Embryonic facial prominence (tissue), 1 donor: ENCODE measurements at regions not wholly inside any gene's neighbourhood (a gene's known extent, or its start where the extent isn't known, plus 50 kb on each side); places are given as distances from the start of the nearest gene placed in this dataset.
"Not testable (repeated sequence)": the region's sequence is repeated elsewhere in the genome, so short reads cannot be mapped to it uniquely, and the experiment has no call there.

Experiments
- DNase-seq: peaks from one replicate; pipeline ENCODE4 v3.0.0-alpha.2; 2016; ENCODE audit errors: extremely low spot score

GRCh38 chr13:61138857-61139256 lies 276.8 kb downstream of the PCDH20 start:
- no peak for DNase-seq

DNA sequence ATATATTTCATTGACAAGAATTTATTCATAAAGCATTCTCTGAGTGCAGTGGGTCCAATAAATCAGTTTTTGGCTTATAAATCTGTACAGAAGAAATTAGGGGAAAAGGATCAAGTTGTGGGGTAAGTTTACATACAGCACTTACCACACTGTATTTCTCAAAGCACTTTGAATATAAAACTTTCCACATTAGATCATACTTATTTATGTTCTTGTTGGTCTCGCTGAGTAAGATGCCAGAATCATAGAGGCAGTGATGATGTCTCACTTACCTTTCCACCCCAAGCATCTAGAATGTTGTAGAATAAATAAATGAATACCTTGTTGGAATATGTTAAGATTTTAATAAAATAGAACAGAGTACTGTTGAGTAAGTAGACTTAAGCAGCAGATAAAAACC lies 279.1 kb downstream of the PCDH20 start:
- no peak for DNase-seq

DNA sequence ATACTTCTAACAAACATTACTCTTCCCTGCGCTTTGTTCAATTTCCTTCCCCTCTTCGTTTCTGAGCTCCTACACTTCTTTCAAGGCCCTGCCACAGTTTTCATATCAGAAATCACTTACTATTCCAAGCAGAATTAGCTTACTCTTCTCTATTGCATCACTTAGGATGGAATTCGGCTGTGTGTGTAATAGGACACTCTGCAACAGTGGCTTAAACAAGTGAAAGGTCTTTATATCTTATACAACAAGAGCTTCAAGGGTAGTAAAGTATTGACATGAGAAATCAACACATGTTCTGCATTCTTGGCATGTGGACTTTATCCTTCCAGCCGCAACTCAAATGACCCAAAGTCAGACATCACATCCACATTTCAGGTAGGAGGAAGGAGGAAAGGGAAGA lies 279.6 kb downstream of the PCDH20 start:
- no peak for DNase-seq

GRCh38 chr13:61135583-61135982 lies 280.1 kb downstream of the PCDH20 start:
- DNase-seq: no peak

DNA sequence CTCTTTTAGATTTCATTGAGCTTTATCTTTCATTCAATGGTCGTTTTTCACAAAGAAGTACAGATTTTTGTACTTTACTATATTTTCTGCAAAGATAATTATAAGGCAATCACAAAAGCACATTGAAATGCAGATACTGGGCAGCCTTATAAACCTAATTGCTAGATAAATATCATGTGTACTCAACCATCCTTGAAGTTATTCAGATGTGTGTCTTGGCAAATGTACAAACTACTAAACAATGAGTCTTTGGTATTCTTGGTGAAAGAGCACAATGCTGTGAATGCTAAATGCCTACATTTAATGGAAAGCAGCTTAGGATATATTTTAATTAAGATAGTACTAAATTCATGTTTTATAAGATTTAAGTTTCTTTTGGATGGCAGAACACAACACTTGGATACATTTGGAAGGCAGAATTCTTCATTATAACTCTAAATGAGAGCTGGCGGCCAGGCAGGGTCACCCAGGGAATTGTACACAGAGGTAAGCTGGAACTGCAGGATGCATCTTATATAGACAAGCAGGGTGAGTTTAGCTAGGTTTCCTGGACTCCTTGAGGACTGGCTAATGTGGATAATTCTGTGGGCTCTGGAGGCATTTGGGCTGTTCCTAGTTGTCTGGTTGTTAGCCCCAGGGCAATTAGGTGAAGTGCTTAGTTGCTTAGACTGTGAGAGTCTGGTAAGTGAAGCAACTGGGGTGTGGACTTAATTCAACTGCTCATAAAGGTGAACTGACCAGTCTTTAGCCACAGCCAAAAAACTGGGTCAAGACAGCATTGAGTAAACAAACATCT lies 286.6 kb downstream of the PCDH20 start:
- no peak for DNase-seq

DNA sequence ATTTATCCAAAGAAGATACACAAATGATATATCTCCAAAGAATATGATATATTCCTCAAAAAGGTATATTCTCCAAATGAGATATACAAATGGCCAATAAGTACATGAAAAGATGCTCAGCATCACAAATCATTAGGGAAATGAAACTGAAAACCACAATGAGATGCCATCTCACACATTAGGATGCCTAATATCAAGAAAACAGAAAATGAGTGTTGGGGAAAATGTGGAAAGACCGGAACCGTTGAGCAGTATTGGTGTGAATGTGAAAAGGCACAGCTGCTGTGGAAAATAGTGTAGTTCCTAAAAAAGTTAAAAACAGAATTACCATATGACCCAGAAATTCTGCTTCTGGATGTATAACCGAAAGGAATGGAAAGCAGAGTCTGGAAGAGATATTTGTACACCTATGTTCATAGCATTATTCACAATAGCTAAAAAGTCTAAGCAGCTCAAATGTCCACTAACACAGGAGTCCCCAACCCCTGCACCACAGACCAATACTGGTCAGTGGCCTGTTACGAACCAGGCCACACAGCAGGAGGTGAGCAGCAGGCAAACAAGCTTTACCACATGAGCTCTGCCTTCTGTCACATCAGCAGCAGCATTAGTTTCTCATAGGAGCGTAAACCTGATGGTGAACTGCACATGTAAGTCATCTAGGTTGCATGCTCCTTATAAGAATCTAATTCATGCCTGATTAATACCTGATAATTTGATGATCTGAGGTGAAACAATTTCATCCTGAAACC lies 291.9 kb downstream of the PCDH20 start:
- no peak for DNase-seq

DNA sequence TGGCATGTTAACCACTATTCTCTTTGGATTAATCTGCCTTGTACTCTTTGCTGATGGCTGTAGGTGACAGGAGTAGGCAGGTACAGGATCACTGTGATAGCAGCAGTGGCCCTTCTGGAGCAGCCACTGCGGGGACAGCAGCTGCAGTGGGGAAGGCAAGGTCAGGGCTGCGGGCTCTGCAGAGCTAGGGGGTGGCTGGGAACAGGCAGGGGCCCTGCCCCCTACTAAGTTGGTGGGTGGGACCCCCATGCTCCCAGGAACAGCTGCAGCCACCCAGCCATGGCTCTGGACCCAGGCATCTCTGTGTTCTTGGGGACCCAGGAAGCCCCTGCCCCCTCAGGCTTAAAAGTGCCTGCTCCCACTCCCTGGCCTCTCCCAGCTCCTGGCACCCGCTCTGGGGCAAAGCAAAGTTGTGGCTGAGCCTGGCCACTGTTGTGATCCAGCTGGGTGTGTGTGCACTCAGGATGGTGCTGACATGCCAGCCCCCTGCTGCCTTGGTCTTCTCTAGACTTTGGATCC lies 302.4 kb downstream of the PCDH20 start:
- DNase-seq: no peak

- DNase-seq: no peak
Observed at GRCh38 chr13:61111529-61111928, 304.1 kb downstream of the PCDH20 start.

DNA sequence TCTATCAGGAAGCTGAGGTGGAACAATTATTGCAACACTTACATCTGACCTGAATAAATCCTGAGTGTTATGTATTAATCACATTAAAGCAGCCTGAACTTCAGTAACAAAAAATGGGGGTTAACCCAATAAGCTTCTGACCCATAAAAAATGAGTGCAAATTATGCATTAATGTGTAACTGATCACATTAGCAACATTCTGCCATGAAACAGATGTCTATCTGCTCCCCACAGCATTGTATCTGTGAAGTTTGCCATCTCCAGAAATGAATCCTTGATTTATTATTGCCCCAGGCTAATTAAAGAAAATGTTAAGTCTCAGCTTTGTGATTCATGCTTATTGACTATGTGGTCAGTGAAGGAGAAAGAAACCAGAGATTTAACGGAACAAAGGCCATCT lies 304.9 kb downstream of the PCDH20 start:
- no peak for DNase-seq

DNA sequence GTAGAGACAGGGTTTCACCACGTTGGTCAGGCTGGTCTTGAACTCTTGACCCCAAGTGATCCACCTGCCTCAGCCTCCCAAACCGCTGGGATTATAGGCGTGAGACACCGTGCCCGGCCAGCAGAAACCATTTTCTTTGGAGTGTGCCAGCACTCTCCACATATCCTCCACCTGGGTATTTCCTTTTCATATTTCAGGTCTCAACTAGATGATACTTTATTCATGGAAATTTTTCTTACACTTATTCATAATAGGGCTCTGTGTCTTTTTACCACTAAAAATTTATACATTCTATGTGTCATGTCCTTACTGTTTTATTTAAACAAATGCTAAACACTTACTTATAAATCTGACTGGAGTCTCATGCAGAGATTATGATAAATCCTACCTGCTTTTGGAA lies 305.9 kb downstream of the PCDH20 start:
- DNase-seq: no peak

- no peak for DNase-seq
Observed at GRCh38 chr13:61107989-61108388, 307.7 kb downstream of the PCDH20 start.

- DNase-seq: no peak
Observed at GRCh38 chr13:61095885-61096284, 319.8 kb downstream of the PCDH20 start.

DNA sequence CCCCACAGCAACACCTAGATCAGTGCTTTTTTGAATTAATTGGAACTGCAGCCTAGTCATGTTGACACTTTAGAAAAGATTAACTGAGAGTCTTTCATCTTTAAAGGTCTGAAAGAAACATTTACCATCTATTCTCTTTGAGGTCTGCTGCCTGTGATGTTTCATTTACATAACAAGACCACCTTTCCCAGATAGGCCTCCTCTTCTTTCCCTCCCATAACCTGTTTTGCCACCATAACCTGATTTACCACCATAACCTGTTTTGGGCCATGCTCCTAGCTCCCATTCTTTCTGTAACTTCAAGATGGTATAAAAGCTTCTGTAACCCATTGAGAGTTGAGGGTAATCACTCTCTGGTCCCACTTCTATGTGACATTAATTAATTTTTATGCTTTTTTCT lies 320.8 kb downstream of the PCDH20 start:
- no peak for DNase-seq

- not testable (repeated sequence) for DNase-seq
Observed at GRCh38 chr13:61089894-61090293, 325.8 kb downstream of the PCDH20 start.

- DNase-seq: no peak
Observed at GRCh38 chr13:61086087-61086486, 329.6 kb downstream of the PCDH20 start.

DNA sequence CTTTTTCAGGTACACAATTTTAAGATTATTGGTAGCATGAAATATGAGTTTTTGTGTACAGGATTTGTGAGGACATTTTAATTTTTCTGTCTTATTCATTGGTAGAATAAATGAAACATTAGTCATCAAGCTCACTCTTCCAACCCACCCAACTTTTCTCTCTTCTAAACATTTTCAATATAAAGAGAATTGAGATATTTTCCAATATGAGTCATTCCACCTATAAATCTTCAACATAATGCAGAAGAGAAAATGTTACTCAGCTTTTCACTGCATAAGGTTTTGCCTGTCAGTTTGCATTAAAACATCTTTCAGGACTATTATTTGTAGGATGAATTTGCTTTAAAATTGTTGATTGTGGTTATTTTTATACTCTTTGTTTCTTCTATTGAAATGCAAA lies 330.7 kb downstream of the PCDH20 start:
- DNase-seq: no peak

DNA sequence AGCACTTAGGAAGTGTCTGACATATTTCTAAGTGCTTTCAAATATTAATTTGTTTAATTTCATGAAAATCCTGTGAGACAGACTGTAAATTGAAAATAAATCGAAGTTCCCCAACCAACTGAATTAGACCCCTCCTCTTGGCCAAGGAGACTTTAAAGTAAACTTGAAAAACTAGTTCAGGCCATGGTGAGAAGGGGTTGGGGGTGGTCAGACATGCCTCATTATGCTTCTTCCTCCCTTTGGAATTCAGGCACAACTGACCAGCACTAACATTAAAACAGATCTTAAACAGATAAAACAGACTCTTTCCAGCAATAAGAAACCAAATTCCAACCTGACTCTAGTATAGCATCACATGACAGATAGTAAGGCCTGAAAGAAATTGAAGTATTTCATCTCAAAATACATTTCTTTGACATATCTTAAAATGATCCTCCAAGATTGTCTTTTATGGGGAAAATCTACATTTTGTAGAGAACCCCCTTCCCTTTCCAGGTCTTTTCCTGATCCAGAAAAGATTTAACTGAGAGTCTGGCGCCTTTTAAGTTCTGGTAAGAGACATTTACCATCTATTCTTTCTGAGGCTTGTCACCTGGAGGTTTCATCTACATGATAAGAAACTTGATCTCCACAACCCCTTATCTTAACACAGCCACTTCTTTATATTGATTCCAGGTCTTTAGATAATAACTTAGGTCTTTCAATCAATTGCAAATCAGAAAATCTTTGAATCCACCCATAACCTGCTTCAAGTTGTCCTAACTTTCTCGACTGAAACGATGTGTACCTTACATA lies 336.5 kb downstream of the PCDH20 start:
- DNase-seq: no peak

DNA sequence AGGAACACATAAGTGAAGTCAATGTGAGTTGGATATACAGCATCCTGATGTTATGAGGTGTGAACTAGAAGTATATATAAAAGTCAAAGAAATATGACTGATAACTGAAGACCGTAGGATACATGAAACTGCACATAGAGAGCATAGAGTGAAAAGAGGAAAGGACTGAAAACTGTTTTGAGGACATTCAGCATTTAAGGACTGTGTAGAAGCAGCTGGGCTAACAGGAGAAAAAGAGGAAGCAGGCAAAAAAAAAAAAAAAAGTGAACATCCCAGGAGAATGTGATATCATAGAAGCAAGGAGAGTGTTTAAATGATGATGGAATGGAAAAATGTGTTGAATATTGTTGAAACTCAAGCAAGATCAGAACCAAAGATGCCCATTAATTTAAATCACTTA lies 363.5 kb downstream of the PCDH20 start:
- no peak for DNase-seq

GRCh38 chr13:61045251-61045650 lies 370.4 kb downstream of the PCDH20 start:
- DNase-seq: no peak

DNA sequence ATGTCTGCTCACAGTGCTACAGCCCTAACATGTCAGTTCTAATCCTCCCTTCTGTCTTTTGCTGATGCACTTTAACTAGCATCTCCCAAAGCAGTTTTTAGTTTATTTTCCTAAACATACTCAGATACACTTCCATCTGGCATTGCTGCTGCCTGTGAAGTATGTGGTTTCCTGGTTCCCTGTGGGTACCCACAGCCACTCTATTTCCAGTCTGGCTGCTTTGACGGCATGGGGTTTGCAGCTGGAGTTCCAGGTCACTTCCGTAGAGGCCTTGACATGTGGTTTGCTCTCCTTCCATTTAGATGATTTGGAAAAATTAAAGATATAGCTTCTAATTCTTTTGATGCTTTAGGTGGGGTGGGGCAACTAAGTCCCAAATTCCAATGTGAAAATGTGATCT lies 375.5 kb downstream of the PCDH20 start:
- DNase-seq: no peak

DNA sequence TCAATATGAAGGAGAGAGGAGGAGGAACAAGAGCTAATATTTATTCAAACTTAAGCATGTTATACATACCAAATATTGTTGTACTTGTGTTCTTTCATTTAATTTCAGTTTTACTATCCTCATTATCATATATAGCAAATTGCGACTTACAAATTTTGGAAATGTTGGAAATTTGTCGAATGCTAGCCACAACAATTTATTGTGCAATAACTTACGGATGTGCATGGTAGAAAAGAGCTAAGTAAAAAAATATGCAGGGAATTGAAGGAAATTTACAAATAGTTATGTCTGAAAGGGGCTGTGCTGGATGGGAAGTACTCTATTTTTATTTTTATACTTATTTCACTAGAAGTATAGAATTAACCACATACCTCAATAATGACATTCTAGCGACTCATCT lies 376.3 kb downstream of the PCDH20 start:
- no peak for DNase-seq

DNA sequence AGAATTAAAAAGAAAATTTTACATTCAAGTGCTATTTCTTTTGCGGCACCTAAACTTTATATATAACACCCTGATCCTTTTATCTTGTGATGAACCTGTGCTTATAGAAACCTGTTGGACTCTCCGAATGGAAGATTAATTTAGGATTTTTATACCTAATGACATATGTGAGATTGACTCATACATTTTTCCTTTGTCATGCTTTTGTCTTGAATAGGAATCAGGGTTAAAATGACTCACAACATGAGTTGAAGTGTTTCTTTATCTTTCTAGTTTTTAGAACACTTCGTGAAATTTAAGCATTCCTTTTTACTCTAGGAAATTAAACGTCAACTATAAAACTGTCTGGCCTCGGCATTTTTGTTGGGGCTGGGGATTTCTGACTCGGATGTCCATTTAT lies 378.9 kb downstream of the PCDH20 start:
- DNase-seq: no peak
